GM12864 (cell line): ENCODE measurements at regions not wholly inside any gene's neighbourhood (a gene's known extent, or its start where the extent isn't known, plus 50 kb on each side); places are given as distances from the start of the nearest gene placed in this dataset.

Experiments
- DNase-seq: peaks from one replicate; pipeline ENCODE4 v3.0.0-alpha.2; 2011; ENCODE audit warnings: low read depth
- H3K4me3 ChIP-seq: 2 replicates; pipeline ENCODE4 v1.5.1; 2011; ENCODE audit warnings: mild to moderate bottlenecking, low read depth, low read length, control low read depth
- CTCF ChIP-seq: IDR thresholded peaks from 2 replicates; pipeline ENCODE4 v1.5.1; 2011; ENCODE audit warnings: low read depth, mild to moderate bottlenecking, moderate library complexity, low read length, control low read depth, inconsistent platforms; ENCODE audit errors: missing control alignments

- no peak for DNase-seq
- H3K4me3 ChIP-seq: no peak overlapping the region
- no peak for TF ChIP-seq CTCF
Measured at GRCh38 chr3:70849911-70850699, 537.7 kb upstream of the MDFIC2 start.

GRCh38 chr3:70840106-70840870 lies 527.9 kb upstream of the MDFIC2 start:
- H3K4me3 ChIP-seq: no peak overlapping the region
- no peak for TF ChIP-seq CTCF
- DNase-seq: no peak

- TF ChIP-seq CTCF: no peak
- H3K4me3 ChIP-seq: no peak overlapping the region
- DNase-seq: no peak
Measured at GRCh38 chr3:70833239-70833960, 521.0 kb upstream of the MDFIC2 start.

GRCh38 chr3:70832834-70833205 lies 520.4 kb upstream of the MDFIC2 start:
- no peak for TF ChIP-seq CTCF
- no peak for DNase-seq
- no peak overlapping the region for H3K4me3 ChIP-seq

GRCh38 chr3:70832089-70832833 lies 519.8 kb upstream of the MDFIC2 start:
- TF ChIP-seq CTCF: no peak
- no peak for DNase-seq
- no peak overlapping the region for H3K4me3 ChIP-seq

DNA sequence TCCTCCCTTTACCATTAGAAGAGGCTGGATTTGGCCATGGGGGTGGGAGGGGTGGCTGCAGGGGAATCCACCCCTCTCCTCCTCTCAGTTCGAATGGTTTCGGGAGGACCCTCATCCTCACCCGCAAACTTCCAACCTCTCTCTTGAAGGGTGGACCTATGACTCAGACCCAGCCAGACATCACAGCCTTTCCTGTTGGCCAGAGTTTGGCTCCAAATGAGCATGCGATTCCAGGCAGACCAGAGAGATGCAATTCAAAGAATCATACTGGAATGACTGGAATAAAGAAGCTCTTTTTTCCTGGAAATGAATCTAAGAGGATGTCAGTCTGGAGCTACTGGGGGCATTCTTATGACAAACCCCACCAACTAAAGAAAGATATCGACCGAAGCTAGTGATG lies 516.7 kb upstream of the MDFIC2 start:
- TF ChIP-seq CTCF: no peak
- DNase-seq: no peak
- no peak overlapping the region for H3K4me3 ChIP-seq
